SH-SY5Y (cell line): ENCODE measurements at regions not wholly inside any gene's neighbourhood (a gene's known extent, or its start where the extent isn't known, plus 50 kb on each side); places are given as distances from the start of the nearest gene placed in this dataset.

Experiments
- GATA2 ChIP-seq: IDR thresholded peaks from 2 replicates; pipeline ENCODE4 v1.6.1; 2011; ENCODE audit warnings: mild to moderate bottlenecking, low read depth, low read length
- GATA3 ChIP-seq: IDR thresholded peaks from 2 replicates; pipeline ENCODE4 v1.6.1; 2011; ENCODE audit warnings: low read depth, mild to moderate bottlenecking, low read length, moderate library complexity

DNA sequence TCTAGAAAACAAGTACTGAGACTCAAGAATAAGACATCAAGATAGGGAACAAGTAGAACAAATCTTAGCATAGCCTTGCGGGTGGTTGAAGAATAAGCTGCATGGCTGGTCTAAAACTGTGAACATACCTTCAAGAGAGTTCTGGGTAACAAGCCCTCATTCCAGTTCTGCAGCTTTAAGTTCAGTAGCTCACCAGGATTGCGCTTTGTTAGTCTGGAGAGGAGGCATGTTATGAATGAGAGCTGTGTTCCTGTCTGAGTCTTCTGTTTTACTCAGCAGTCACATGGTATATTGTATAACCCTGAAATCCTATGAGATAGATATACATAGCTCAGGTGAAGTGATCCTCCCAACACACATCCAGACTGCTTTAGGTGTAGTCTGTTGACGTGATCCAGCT, 406.6 kb upstream of the IRAK1BP1 start:
- TF ChIP-seq GATA2 (no peak), GATA3 (no peak)
